ENCODE measurements at regions not wholly inside any gene's neighbourhood (a gene's known extent, or its start where the extent isn't known, plus 50 kb on each side); places are given as distances from the start of the nearest gene placed in this dataset.
"Not testable (repeated sequence)": the region's sequence is repeated elsewhere in the genome, so short reads cannot be mapped to it uniquely, and the experiment has no call there.

DNA sequence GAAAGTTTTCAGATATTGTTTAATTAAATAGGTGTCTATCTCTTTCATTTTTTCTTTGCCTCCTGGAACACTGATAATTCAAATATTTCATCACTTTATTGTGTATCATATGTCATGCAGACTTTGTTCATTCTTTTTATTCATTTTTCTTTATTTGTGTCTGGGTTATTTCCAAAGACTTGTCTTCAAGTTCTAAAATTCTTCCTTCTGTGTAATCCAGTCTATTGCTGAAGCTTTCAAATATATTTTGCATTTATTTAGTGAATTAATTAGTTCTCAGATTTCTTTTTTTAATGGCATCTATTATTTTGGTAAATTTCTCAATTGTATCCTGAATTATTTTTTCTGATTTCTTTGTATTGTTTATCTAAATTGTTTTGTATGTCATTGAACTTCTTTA lies 70.1 kb downstream of the ZNF330 start:
- no peak for DNase-seq

DNA sequence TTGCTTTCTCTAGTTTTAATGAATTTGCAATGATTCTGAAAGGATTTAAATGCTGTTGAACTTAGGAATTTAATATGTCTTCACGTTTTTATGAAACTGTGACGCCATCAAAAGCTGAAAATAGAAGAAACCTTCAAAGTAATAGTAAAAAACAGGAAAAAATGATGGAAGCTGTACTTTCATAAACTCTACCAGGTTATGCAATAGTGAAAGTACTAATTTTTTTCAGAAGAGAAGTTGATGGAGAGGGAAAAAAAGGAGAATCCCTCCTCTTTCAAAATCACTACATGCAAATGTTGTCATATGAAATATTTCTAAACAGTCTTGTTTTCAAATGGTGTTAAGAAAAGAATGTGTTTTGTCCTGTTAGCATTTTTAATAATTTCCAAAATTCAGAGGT lies 73.6 kb downstream of the ZNF330 start:
- no peak for DNase-seq

- DNase-seq, result no peak
Measured at GRCh38 chr4:141301216-141301615, 80.5 kb downstream of the ZNF330 start.

- DNase-seq, result no peak
Measured at GRCh38 chr4:141302924-141303323, 82.2 kb downstream of the ZNF330 start.

GRCh38 chr4:141304346-141304745 lies 83.7 kb downstream of the ZNF330 start:
- no peak for DNase-seq

GRCh38 chr4:141306331-141306730 lies 85.6 kb downstream of the ZNF330 start:
- no peak for DNase-seq

- peak; percentile 9 for DNase-seq
Measured at GRCh38 chr4:141307241-141307689, 86.6 kb downstream of the ZNF330 start.

DNA sequence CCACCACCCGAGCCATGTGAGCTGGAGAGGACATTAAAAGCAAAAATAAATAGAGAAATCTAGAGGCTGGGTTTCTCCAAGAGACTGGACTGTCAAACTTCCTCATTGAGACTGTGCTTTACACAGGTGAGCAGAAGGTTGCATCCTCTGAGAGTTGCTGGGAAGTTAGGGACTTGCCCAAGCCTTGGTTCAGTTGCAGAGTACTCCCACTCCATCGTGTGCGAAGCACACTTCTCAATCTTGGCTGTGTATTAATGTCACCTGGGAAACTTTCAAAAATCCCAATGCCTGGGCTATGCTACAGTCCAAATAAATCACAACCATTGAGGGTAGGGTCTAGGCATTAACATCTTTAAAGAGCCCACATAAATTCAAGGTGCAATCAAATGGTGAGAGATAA lies 89.2 kb downstream of the ZNF330 start:
- no peak for DNase-seq

GRCh38 chr4:141311246-141312204 lies 90.8 kb downstream of the ZNF330 start:
- DNase-seq, result no peak

DNA sequence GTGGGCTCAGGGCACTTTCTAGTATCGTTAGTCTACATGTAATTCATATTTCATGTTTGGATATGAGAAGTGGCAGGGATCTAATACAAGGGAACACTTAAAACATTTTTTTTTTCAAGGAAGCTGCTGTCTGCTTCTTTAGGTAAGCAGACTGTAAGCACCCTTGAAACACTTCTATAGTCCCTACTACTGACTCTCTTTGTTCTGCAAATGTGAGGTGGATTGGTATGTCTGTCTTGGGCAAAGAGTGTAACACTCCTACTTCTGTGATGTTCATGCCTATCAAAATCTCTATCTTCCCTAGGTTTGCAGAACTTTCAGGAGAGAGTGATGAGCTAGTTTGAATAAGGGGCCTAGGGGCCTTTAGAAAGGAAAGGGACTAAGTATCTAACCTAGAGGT lies 93.9 kb downstream of the ZNF330 start:
- DNase-seq, result no peak

GRCh38 chr4:141328560-141329173 lies 108.0 kb downstream of the ZNF330 start:
- no peak for DNase-seq

DNA sequence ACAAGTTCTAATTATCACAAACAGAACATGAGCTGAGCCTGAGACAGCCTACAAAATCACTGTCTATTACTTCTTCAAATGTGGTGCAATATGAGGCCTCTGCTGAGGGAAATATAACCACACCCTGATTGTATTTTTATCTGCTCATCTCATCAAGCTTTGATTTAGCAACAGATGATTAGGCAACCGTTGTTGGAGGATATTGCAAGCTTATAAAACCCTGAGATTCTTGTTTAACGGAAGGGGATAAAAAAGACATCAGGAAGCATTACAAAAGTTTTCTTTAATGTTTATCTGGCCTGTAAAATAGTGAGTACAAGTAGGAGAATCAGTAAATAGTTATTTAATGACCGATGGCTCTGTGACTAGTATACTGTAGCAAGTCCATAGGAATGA lies 108.5 kb downstream of the ZNF330 start:
- no peak for DNase-seq

GRCh38 chr4:141330616-141331015 lies 109.9 kb downstream of the ZNF330 start:
- no peak for DNase-seq

DNA sequence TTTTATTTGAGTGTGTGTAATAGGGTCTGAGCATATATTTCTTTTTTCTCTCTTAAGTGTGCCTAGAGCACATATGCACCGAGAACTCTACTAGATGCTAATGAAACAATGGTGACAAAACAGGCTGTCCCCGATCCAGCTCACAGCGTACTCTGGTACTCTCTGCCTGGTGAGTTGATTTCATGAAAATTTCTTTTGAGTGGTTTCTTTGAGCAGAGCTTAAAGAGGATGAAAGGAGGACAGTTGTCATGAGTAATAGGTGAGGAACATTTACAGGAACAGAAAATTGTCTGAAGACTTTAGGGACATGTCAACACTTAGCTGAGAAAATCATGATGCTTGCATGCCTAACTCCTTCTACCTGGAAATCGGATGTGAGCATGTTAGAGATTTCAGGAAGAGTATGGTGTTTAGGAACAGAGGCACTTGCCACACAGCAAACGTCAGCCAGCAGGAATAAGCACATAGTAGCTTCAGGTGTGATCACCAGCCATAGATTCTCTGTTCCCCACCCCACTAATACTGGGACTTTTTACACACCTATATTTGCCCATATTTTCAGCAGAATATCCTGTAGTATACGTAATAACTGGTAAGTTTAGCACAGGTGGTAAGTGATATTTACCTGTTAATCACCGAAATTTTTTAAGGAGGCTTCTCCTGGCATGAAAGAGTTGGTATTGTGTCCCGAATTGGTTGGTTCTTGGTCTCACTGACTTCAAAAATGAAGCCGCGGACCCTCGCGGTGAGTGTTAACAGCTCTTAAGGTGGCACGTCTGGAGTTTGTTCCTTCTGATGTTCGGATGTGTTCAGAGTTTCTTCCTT lies 111.1 kb downstream of the ZNF330 start:
- no peak for DNase-seq

- DNase-seq, result not testable (repeated sequence)
Measured at GRCh38 chr4:141332359-141333181, 111.9 kb downstream of the ZNF330 start.

- DNase-seq, result not testable (repeated sequence)
Measured at GRCh38 chr4:141333456-141334230, 112.9 kb downstream of the ZNF330 start.

DNA sequence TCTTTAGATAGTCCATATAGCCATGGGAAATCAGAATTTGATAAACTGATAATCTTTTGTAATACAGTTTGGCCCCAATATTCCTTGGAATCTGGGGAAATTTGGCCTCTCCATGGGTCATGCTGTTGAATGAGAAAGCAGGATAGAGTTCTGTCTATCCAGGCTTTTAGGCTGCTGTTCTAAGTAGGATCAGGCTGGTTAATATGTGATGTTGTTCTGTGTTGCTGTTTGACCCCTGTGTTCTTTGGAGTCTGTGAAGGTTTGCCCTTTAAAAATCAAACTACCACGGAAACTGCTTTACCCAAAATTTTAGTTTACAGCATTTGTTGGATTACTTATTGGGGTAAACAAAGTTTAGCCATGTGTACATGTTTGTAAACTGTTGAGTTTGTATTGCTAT lies 114.5 kb downstream of the ZNF330 start:
- no peak for DNase-seq

- DNase-seq, result no peak
Measured at GRCh38 chr4:141338238-141338637, 117.5 kb downstream of the ZNF330 start.

- DNase-seq, result no peak
Measured at GRCh38 chr4:141339391-141339790, 118.7 kb downstream of the ZNF330 start.

- no peak for DNase-seq
Measured at GRCh38 chr4:141339966-141340365, 119.3 kb downstream of the ZNF330 start.

DNA sequence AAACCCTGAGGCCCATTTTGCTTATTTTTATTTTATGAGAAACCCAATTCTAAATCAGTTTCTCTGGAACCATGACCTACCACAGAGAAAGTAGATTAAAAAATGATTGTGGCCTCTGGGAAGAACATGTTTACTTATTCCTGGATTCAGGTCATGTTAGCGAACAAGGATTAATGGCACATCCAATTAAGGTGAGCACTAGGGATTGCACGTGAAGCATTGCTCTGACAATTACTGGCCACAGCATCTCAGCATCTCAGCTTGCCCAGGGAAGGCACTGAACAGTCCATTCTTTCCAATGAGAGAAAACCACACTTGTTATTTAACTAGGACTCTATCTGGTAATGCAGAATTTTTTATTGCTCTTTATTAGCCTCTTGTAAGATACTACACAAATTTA lies 119.8 kb downstream of the ZNF330 start:
- no peak for DNase-seq

GRCh38 chr4:141346144-141346543 lies 125.4 kb downstream of the ZNF330 start:
- no peak for DNase-seq
